Activated naive CD4-positive, alpha-beta T cell treated with Interleukin-2 at 50 U/mL for 16 hours (primary cell): ENCODE measurements at regions not wholly inside any gene's neighbourhood (a gene's known extent, or its start where the extent isn't known, plus 50 kb on each side); places are given as distances from the start of the nearest gene placed in this dataset.

Experiments
- DNase-seq: peaks from one replicate; pipeline ENCODE4 v3.0.0-alpha.2; 2020

DNA sequence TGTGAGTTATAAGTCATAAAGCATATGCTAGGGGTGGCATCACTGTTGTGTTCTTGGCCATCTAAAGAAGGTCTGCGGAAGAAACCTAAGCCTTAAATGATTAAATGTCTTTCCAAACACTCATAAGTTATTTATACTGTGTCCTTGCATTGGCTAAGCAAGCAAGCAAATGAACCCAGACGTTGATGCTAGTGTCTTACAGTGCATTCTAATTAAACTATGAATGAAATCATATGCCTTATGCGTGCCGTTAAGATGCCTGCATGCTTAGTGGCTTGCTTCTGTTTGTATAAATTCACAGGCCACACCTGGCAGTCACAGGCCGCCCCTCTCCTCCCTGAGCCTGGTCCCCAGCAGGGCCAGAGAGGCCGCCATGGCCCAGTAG lies 49.9 kb downstream of the RIN2 start:
- DNase-seq: no peak

DNA sequence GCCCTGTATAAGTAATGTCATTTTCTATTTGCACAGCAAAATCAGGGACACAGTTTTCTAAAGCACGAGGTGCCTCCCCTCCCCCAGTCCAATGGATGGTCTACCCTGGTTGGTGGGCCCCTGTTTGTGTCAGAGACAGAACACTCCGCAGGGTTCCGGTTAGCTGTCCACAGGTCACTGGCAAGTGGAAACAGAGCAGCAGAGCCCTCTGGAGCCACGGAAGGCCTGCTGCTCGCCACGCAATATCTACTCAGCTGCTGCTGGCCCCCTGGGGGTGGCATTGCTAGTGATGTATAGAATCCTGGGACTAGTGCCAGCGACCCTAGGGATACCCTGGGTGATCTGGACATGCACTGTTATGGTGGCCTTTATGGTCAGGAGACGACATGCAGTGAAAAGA lies 50.4 kb downstream of the RIN2 start:
- no peak for DNase-seq

DNA sequence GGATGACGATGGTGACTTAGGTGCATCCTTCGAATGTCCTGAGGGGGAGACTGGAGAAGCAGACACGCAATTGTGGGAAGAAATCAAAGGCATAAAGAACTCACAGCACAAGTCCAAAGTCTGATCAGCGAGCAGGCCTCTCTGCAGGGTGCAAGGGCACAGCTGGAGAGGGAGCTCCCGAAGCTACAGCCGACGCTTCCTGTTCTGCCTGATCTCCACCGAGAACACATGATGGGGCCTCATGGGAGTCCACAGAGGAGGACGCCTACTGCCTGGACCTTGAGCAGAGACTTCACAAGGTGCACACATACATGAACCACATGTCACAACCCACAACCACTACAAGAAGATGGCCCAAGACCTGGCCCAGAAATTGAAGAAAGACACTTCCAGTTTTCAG lies 51.4 kb downstream of the RIN2 start:
- no peak for DNase-seq

DNA sequence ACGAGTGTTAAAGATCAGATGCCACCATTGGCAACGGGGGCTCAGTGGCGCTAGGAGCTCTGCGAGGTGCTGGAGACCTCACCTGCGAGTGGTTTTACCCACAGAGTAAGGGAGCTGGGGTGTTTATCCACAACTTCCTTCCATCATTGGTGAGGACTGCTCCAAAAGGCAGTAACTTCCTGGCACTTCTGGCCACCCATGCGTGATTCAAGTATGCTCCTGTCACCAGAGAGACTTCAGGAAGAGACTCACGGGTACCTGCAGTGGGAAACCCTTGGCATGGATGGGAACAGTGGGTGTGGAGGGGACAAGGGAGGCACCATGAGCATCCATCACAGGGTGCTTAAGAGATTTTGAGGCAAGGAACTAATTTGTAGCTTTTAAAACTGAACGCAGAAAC lies 53.2 kb downstream of the RIN2 start:
- DNase-seq: no peak

DNA sequence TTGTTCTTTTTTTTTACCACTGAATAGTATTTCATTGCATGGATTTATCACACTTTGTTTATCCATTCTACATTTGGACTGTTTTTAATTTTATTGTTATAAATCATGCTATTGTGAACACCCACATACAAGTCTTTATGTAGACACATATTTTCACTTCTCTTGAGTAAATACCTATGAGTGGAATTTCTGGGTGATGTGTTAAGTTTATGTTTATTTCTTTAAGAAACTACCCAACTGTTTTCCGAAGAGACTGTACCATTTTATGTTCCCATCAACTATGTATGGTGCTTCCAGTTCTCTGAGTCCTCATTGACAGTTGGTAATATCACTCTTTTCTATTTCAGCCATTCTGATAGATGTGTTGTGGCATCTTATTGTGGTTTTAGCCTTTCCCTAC lies 54.0 kb downstream of the RIN2 start:
- no peak for DNase-seq

DNA sequence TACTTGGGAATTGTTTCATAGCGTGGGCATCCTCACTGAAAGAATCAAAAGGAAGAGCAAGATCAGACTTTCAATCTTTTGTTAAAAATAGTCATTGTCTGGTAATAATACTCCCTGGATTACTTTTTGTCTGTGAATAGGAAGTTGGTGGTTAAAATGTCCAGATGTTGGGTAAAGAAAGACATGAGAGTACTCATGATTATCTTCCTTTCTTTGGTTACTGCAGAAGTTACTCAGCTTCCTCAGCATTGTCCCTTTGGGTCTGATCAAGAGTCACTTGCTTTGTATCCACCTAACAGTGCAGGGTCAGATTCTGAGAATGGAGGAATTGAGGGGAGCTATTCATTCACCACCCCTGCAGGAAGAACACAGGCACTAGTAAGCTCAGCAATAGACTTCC lies 54.6 kb downstream of the RIN2 start:
- no peak for DNase-seq

DNA sequence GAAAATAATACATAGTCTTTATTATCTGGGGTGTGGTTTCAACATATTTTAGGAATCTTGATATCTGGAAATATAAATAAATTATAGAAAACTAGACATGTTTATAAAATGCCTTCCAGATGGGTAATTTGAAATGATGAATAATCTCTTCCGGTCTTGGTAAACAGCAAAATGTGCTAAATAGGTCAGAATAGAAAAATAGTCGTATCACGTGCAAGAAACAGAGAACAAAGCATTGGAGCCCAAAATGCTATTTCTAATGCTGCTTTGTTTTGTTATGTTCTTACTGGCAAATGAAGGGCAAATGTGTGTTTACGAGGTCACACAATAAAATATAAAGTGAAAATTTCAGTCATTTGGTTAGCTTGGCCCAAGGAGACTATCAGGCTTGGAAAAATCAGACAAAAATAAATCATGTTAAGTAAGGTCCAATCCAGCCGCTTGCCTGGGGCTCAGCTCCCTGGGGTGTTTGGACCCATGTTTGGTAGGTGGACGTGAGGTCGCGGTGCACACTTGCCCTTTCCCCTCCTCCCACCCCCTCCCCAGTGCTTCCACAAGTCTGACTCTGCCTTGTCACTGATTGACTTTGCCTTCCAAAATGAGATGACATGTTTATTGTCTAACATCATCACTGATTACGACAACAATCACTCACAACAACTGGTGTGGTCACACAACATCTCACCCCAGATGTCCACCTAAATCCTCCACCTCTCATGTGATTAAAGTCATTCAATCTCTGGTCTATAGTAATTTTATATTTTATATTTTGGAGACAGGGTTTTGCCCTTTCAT lies 56.0 kb downstream of the RIN2 start:
- DNase-seq: no peak

DNA sequence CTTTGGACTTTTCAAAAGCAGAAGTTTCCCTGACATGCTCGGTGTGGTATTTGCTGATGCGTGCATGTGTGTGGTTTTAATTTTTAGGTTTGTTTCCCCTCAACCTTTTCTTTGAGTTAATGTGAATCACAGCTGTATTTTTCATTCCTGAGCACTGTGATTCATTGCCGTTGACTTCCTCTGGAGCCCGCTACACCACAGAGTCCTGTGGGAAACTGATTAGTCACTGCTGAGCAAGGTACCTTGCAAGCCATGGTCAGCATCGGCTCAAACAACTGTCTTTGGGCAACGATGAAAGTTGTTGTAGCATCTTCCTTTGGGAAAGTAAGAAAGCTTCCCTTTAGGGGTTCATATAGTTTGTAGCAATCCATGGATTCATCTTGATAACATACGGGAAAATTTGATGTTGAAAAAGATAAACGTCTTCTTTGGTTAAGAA lies 57.5 kb downstream of the RIN2 start:
- DNase-seq: no peak

DNA sequence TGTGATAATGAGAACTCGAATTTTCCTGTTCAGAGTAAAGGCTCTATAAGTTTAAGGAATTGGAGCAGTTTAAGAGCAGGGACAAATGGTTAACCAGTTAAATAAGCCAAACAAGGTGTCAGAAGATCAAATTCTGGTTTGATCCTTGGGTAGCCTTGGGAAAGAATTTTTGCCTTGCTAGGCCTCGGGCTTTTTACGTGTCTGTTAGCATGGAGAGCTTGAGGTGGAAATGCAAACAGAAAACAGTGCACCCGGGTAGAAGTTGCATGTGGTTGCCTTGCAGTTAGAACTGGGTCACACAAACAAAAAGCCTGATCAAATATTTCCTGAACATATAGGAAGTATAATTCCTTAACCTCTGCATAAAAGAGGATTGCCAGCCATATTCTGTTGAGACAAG lies 58.3 kb downstream of the RIN2 start:
- no peak for DNase-seq

DNA sequence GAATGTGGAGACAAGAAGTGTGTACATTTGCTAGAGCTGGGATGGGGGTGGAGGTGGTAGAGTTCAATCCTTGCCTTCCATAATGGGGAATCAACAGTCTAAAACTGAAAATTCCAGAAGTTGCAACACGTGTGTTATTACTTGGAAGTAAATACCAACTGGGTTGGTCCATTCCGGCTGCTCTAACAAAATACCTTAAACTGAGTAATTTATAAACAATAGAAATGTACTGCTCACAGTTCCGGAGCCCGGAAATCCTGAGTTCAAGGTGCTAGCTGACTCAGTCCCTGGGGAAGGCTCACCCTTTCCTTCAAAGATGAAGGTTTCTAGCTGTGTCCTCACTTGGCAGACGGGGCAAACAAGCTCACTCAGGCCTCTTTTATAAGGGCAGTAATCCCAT lies 59.0 kb downstream of the RIN2 start:
- no peak for DNase-seq

DNA sequence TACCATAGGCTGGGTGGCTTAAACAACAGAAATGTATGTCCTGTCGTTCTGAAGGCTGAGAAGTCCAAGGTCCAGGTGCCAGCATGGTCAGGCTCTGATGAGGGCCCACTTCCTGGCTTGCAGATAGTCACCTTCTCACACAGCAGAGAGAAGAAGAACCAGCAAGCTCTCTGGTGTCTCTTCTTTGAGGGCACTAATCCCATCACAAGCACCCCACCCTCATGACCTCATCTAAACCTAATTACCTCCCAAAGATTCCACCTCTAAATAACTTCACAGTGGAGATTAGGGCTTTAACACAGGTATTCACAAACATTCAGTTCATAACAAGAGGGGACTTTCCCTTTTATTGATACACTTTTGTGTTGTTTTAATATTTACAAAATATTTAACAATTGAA lies 61.1 kb downstream of the RIN2 start:
- no peak for DNase-seq

DNA sequence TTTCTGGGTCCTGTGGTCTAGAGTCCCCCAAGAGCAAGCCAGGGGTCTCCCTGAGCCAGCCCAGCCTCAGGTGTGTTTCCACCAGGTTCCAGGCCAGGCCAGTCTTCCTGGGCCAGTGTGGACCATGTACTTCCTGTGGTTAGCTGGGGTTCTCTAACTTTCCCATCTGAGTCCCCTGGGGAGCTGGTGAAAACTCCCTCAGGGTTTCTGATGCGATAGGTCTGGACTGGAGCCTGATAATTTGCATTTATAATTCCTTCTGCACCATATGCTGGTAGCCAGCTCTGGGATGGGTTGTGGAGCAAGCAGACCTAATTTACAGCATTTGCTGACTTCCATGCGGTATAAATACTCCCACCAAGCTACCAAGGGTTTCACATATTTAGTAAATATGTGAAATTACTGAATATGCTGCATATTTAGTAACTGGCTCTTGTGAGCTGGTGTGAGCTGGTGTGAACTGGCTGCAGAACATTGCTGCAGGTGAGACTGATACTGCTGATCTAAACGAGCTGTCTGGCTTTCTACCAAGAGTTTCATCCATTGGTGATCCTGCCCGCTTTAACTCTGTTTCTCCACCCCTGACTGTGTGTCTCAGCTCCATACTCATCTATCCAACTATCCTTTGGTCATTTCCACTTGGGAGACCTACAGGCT lies 62.6 kb downstream of the RIN2 start:
- DNase-seq: no peak

DNA sequence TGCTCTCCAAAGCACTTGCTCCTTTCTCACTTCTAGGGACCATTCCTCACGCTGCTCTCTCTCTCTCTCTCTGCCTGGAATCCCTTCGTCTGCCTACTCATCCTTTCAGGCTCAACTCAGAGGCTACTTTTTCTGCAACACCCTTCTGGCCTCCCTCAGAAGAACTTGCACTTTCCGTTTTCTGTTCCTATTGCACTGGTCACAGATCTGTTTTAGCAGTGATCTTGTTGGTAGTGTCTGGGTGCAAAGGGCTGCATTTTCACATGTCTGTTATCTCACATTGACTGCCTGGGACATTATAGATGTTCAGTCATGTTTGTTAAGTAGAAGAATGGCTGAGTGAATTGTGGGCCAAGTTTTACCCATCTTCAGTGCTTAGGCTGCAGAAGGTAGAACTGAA lies 63.5 kb downstream of the RIN2 start:
- DNase-seq: no peak

DNA sequence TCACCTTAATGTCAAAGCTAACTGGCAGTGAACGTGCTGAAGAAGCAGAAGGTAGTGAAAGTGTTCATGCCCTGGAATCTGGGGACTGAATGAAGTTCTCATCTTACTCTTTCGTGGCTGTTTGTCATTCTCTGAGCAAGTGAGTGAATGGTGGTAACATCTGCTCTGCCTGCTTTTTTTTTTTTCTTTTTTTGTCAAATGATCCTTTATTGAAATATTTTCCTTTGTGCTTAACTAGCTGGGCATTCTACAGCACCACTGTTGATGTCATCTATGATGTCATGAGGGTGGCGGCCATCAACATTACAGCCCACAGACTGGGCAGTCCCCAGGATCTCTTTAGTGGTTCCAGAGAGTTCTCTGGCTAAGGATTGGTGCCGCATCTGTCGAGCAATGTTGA lies 65.2 kb downstream of the RIN2 start:
- DNase-seq: no peak

DNA sequence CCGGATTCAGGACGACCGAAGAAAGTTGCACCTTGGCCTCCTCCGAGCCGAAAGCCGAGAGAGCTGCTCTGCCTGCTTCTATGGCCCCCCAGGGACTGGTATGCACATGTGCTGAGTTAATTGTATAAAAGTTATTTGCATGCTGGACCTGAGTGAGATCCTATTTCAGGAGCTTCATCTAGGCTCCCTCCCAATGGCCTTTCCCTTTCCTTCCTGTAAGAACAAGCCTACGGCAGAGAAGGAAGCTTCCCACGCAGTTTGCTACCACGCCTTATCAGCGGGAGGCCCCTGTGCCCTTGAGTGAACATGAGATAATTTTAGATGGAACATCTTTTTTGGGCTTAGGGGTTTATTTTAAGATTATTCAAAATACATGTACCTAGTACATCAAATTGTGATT lies 65.9 kb downstream of the RIN2 start:
- no peak for DNase-seq

DNA sequence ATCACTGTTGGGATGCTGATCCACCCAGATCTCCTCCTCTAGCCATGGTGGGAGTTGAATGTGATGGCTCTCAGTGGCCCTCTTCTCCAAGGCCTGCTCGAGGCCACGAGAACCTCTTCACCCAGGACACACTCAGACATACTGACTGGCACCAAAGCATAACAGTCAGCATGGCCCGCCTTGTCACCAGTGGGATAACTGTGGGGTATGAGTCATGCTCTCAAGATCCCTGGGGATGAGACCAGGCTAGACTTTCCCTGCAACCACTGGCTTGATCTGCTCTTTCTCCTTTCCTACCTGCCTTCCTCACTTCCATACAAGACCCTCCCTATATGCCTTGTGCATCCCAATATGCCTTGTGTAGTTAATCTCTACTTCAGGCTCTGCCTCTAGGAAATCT lies 66.8 kb downstream of the RIN2 start:
- DNase-seq: no peak

DNA sequence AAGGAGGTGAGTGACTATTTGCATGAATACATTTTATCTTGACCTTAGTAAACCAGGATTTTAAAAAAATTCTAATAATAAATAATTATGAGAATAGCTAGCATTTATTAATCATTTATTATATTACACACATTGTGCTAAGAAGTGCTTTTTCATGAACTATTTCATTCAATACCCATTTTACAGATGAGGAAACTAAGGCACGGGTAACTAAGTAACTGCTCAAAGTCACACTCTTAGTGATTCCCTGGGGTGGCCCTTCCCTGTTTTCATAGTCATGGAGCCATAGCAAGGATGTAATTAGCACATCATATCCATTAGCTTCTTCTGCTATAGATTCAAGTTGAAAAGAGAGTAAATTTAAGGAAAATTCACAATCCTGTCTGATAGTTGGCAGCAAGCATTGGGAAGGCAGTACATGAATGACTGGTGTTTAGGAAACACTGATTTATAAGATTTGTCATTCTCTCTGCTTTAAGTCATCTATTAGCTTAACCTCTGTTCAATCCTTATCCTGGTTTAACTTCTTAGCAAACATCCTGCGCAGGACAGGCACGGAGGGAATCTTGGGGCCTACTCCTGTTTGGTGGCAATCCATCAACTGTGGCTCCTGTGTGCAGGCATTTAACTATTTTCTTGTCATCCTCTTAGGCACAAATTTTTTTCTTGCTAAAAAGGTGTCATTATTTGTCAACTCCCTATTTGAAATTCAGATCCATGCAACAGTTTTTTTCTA lies 68.3 kb downstream of the RIN2 start:
- no peak for DNase-seq

DNA sequence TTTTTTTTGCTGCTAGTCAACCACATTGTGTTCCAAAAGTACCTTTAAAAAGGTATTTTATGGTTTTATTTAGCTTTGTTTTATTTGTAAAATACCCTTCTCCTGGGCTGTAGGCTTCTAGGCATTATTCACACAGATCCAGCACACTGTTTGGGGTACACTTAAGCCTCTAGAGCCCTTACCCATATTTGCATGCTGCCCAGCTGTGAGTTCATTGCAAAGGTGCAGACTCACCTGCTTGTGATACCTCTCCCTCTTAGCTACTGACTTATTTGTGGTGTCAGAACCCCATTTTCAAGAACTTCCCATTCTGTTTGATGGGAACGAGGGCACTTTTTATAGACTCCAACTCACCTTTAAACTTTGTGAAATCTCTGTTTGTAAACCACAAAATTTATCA lies 69.8 kb downstream of the RIN2 start:
- DNase-seq: no peak

DNA sequence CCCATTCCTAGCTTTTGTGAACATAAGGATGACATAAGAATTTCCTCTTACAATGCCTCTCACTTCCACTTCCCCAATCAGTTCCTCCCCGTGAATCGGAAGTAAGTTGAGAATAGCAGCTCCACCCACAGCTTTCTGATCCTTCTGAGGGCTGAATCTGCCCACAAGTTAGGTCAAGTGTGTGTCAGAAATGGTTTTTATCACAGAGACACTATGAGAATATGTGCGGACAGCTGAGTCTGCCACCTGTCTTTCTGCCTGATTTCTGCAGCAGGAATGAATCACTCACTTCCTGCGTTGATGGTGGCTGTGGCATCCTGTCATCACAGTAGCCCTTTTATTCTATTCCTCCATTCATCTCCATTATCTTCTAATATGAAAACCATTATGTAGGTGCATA lies 70.2 kb downstream of the RIN2 start:
- peak; percentile 30 for DNase-seq

DNA sequence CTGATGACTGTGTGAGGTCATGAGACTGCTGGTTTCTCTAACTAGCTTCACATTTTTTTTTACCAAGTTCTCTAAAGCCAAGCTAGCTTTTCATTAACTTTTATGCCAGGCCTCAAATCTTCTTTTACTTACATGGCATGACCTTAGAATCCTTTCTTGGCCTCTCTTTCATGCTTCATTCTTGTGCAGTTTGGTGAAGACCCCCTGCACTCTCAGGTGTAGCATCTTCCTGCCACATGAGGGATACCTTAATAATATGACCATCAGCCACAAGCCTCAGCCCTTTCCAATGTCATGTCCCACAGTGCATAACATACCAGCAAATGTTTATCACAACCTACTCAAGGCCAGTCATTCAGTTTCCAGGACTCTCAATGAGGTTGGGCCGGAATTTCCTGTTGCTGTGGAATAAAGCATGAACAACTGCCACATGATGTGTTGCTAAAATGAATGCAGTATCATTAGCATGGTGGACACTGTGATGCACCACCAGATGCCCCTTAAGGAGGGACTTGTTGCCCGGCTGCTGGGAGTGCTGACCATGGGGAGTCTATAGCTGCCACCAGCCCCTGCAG lies 72.2 kb downstream of the RIN2 start:
- DNase-seq: no peak

DNA sequence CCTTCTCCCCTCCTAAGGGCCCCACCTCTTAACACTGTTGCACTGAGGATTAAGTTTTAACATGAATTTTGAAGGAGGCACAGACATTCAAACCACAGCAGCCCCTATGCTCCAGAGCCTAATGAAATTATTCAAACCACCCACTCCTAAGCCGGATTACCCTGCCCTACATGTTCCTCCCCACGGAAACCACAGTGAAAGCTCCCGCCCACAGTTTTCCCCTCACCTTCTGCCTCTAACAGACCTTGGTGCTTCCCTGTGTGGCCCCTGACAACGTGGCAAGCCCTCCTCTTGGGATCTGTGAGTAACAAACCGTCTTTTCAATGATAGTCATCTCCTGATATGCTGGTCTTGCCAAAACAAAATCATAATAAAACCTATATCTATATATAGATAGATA lies 74.8 kb downstream of the RIN2 start:
- peak; percentile 34 for DNase-seq

DNA sequence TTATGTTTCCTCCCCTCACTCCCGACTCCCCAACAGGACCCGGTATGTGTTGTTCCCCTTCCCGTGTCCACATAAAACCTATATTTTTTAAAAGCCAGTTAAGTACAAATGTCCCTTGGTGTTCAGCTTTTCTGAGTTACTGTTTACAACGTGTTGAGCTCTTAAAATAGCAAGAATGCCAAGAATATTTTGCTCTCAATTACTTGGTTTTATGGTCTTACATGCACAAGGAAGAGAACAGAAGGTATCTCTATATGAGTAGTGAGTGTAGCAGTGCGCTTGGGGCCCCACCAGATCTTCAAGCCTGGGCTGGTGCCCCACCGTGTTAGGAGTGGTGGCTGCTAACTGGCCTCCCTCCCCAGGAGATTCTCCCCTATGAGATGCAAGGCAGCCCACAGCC lies 75.3 kb downstream of the RIN2 start:
- no peak for DNase-seq

DNA sequence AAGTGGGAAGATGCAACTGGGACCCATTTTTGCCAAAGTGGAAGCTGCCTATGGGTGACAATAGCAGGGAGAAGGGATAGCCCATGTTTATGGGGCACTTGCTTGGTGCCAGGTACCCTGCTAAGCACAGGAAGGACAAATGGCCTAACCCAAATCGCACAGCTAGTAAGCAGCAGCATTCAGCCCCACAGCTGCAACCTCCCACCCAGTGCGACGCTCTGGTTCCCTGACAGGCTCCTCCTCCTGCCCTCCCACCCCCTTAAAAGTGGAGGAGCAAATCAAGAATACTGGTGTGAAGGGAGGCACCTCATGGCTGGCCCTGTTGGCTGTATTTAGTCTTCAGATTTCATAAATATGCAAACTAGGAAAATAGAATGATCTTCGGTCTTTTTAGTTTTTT lies 76.2 kb downstream of the RIN2 start:
- DNase-seq: no peak

DNA sequence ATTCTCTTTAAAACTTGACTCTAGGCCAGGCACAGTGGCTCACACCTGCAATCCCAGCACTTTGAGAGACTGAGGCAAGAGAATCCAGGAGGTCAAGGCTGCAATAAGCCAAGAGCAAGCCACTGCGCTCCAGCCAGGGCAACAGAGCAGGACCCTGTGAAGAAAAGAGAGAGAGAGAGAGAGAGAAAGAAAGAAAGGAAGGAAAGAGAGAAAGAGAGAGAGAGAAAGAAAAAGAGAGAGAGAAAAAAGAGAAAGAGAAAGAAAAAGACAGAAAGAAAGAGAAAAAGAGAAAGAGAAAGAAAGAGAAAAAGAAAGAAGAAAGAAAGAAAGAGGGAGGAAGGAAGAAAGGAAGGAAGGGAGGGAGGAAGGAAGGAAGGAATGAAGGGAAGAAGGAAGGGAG lies 76.7 kb downstream of the RIN2 start:
- no peak for DNase-seq
